RWPE1 (cell line): ENCODE measurements at regions not wholly inside any gene's neighbourhood (a gene's known extent, or its start where the extent isn't known, plus 50 kb on each side); places are given as distances from the start of the nearest gene placed in this dataset.

Experiments
- CTCF ChIA-PET: fragments of 350-600 bp; sonication (Branson Sonifier 250); formaldehyde crosslinking; extraction: SDS; loops from one replicate; lab custom pipeline; 2021; lab: Yijun Ruan, JAX
- POLR2A ChIA-PET: fragments of 400-600 bp; formaldehyde crosslinking; extraction: SDS; loops from one replicate; lab custom pipeline; 2020; ENCODE audit warnings: antibody characterized with exemption; ENCODE audit not compliant: low non-redundant PET; lab: Yijun Ruan, JAX
- DNase-seq: peaks from one replicate; pipeline ENCODE4 v3.0.0; 2012; ENCODE audit warnings: low spot score
- H3K27ac ChIP-seq: fragments of 450-650 bp; 2 replicates; pipeline ENCODE4 v1.5.1; 2017
- TF ChIP-seq, protein P1 (sequence below): fragments of 450-650 bp; conservative IDR thresholded peaks from 2 replicates; pipeline ENCODE4 v1.5.1; 2017; ENCODE audit warnings: low read depth, mild to moderate bottlenecking

DNA sequence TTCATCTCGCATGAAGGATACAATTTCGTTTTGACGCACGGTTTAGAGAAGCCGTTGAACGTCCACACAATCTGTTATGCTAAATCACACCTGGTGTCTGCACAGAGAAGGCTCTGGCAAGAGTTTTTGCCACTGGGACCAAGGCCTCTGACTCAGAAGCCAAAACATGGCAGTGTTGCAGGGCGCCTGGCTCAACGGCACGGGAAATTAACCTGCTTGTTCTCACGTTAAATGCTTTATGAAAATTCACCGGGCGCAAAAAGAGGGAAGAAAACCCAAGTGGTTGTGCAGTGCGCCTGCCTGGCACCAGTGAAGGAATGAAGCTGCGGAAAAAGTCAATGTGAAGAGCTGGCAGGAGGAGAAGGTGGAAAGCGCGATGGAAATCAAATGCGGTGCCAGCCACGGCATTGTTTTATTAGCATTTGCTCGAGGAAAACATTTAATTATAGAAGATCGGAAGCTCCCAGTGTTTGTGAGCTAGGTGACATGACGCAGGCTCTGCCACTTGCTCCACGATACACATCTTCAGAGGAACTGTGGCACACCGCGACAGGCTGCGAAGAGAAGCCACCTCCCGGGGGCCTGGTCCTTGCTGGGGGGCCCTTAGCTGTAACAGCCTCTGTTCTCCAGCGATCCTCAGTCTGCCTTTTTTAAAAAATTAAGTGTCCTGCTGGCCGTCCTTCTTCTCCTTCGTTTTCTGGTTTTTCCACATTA lies 126.2 kb downstream of the ZIC5 start:
- no peak for DNase-seq
- TF ChIP-seq, protein P1, sequence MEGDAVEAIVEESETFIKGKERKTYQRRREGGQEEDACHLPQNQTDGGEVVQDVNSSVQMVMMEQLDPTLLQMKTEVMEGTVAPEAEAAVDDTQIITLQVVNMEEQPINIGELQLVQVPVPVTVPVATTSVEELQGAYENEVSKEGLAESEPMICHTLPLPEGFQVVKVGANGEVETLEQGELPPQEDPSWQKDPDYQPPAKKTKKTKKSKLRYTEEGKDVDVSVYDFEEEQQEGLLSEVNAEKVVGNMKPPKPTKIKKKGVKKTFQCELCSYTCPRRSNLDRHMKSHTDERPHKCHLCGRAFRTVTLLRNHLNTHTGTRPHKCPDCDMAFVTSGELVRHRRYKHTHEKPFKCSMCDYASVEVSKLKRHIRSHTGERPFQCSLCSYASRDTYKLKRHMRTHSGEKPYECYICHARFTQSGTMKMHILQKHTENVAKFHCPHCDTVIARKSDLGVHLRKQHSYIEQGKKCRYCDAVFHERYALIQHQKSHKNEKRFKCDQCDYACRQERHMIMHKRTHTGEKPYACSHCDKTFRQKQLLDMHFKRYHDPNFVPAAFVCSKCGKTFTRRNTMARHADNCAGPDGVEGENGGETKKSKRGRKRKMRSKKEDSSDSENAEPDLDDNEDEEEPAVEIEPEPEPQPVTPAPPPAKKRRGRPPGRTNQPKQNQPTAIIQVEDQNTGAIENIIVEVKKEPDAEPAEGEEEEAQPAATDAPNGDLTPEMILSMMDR, result no peak
- CTCF ChIA-PET, result no interaction called here
- POLR2A ChIA-PET, result no interaction called here
- no peak overlapping the region for H3K27ac ChIP-seq

DNA sequence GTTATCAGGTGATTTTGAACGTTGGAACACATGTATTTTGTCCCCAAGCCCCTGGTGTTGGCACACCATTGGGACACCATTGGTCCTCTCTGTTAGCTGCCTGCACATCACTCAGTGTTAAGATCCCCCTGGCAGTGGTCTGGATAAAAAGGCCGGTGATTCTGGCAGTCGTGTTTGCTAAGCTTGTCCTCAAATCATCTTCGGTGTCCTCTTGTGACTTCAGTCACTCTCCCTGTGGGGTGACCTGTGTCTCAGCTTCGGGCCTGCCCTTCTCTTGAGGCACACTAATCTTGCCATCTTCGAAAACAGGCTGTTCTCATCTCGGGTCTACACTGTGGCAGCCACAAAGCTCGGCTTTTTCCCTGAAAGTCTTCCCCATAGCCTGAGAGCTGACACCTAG lies 127.1 kb downstream of the ZIC5 start:
- TF ChIP-seq, protein P1, result no peak
- no peak for DNase-seq
- ChIA-PET CTCF (interaction anchor here (0.6 kb wide), 1 partner anchor 248 kb away, joined by 6 read pairs; no protein-coding TSS in a partner anchor), POLR2A (no interaction called here)
- no peak overlapping the region for H3K27ac ChIP-seq

DNA sequence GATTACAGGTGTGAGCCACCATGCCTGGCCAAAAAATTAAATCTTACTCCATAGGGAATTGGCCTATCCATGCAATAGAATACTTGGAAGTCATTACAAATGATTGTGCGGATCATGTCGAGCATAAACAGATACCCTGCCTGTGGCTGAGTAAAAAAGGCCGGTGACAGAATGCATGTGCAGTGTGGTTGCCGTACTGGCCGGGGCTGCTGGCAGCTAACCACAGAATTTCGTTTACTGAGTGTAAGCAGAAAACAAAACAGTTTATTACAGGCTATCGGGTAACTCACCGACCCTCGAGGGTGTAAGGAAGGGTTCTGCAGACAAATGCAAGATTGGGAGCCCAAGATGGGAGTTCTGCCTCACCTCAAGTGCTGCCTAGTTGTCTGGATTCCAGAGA lies 127.7 kb downstream of the ZIC5 start:
- no peak overlapping the region for H3K27ac ChIP-seq
- no peak for DNase-seq
- ChIA-PET CTCF (no interaction called here), POLR2A (no interaction called here)
- TF ChIP-seq, protein P1, result no peak

DNA sequence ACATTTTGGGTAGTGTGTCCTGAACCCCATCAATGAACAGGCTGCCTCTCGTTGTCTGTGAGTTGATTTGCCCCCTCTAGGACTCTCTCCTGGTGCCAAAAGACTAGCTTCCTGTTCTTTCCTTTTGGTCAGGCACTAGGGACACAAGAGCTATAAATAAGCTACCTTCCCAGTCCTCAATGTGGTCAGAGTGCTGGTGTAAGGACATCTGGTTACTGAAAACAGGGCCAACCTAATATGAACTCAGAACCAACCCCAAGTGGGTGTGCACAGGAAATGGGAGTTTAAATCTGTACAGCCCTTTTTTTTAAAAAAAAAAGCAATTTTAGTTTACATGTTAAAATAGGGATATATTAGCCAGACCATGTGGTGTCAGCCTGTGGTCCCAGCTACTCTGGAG lies 129.2 kb downstream of the ZIC5 start:
- DNase-seq, result no peak
- ChIA-PET CTCF (no interaction called here), POLR2A (no interaction called here)
- TF ChIP-seq, protein P1, result no peak
- no peak overlapping the region for H3K27ac ChIP-seq

DNA sequence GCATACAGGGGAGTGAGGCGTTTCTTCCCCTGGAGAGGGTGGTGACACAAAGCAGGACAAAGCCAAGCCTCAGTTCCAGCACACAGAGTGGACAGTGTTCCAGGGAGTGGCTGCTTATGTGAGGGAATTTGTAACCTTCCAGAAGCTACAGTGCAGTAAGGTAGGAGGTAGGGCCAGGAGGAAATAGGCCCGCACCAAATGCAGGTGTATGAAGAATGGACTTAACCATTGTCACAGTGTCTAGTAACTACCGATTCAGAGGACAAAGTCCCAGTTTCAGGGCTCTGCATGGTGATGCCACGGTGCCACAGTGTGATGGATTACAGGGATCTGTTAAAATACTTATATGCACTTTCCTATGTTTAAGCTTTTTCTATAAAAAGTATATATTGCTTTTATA lies 135.3 kb downstream of the ZIC5 start:
- H3K27ac ChIP-seq, result no peak overlapping the region
- CTCF ChIA-PET, result no interaction called here
- TF ChIP-seq, protein P1, result no peak
- no peak for DNase-seq
- POLR2A ChIA-PET, result no interaction called here

DNA sequence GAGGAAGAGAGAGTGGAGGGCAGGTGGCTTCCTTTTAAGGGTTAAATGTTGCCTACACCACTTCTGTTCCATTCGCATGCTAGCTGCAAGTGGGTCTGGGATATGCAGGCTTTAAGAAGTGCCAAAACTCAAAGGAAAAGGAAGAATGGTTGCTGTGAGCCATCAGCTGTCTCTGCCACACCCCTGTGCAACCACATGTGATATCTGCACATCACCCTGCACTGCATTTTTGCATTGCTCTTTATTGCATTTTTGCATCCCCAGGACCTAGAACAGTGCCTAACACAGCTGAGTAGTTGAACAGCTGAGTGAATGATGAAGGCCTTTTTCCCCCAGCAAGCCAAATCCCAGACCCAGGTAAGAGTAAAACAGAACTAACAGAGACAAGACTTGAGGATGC lies 136.1 kb downstream of the ZIC5 start:
- ChIA-PET CTCF (no interaction called here), POLR2A (no interaction called here)
- H3K27ac ChIP-seq, result no peak overlapping the region
- no peak for DNase-seq
- TF ChIP-seq, protein P1, result no peak
